GM18505 (cell line): ENCODE measurements at regions not wholly inside any gene's neighbourhood (a gene's known extent, or its start where the extent isn't known, plus 50 kb on each side); places are given as distances from the start of the nearest gene placed in this dataset.

Source experiments
- ATAC-seq: cut with Tn5 transposase; IDR thresholded peaks from one replicate; pipeline ENCODE4 v1.9.1; 2021; ENCODE audit not compliant: unreplicated experiment
- POLR2A ChIP-seq: IDR thresholded peaks from 4 replicates; pipeline ENCODE4 v1.6.1; 2011; ENCODE audit warnings: borderline replicate concordance; ENCODE audit not compliant: insufficient read depth, insufficient read length; ENCODE audit errors: extremely low read depth

DNA sequence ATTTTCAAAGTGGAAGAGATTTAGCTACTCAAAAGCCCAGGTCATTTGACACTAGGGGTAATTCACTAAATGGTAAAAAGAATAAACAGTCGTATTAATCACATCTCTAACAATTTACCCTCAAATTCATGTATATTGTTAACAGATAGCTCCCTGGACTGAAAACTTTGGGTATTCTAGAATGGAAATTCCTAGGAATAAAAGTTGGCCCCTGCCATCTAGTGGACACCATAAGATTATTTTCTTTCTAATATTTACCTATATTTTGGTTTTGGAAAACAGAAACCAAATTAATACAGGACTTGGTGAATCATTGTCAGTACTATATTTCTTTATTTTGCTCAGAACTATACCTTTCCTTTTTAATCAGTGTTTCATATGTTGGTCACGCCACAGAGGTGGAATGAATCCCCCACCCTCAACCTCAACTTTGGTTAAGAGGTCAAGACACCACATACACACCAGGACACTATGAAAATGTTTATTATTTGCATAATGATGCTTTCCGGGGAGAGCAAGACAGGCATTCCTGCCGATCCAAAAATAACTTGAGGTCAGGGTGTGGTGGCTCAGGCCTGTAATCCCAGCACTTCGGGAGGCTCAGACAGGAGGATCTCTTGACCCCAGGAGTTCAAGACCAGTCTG lies 96.2 kb upstream of the APOOL start:
- no peak for ATAC-seq

GRCh38 chrX:84909151-84909550 lies 94.5 kb upstream of the APOOL start:
- TF ChIP-seq POLR2A, result no peak
- no peak for ATAC-seq

More for the DNA sequence above, 96.2 kb upstream of the APOOL start:
- no peak for TF ChIP-seq POLR2A

- no peak for TF ChIP-seq POLR2A
- ATAC-seq, result no peak
Measured at GRCh38 chrX:84924624-84925023, 79.1 kb upstream of the APOOL start.

DNA sequence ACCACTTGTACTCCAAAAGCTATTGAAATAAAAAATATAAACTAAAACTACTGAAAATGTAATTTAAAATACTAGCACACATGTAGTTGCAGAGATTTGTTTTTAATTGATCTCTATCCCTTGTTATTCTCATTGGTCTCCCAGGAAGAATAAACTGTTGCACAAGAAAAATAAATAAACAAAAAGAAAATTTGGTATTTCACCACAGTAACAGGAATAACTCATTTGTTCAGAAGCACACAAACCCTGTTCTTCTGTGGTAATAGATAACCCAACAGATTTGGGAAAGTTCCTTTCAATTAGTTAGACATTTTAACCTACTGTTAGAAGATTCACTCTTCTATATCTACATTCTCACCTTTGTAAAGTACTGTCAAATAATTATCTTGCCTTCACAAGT lies 70.9 kb upstream of the APOOL start:
- ATAC-seq, result no peak
- TF ChIP-seq POLR2A, result no peak

GRCh38 chrX:84933956-84934556 lies 69.6 kb upstream of the APOOL start:
- no peak for ATAC-seq
- no peak for TF ChIP-seq POLR2A
